C4-2B (cell line): ENCODE measurements at regions not wholly inside any gene's neighbourhood (a gene's known extent, or its start where the extent isn't known, plus 50 kb on each side); places are given as distances from the start of the nearest gene placed in this dataset.

Experiments used
- CTCF ChIP-seq: fragments of 450-650 bp; conservative IDR thresholded peaks from 2 replicates; pipeline ENCODE4 v1.5.1; 2017; ENCODE audit warnings: mild to moderate bottlenecking
- ZFX ChIP-seq: fragments of 450-650 bp; IDR thresholded peaks from 2 replicates; pipeline ENCODE4 v1.6.1; 2017

DNA sequence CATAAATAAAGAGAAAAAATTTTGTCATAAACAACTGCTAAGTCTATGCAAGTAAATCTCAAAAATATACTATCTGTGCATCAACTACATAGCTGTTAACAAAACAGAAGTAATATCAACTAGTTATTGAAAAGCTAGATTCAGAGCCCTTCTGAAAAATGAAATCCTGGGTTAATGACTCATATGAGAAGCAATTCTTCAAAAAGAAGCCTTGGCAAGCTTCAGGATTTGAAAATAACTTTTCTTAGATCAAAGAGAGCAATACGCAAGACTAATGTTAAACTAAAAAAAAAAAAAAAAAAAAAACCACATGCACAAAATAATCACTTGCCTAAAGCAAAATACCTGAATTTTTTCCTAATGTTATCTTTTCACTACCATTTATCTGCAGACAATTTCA lies 566.1 kb upstream of the BOD1L1 start:
- TF ChIP-seq CTCF (no peak), ZFX (no peak)
